Left ventricle myocardium inferior (tissue), 1 donor: ENCODE measurements at regions not wholly inside any gene's neighbourhood (a gene's known extent, or its start where the extent isn't known, plus 50 kb on each side); places are given as distances from the start of the nearest gene placed in this dataset. TPM values are rescaled to one million over a fixed set of nuclear protein-coding genes. Genes with fewer than 3 reads are reported as not detected.

Experiments used
- microRNA-seq: library from miRNA; unstranded; fragments of <30 nt; microRNA quantifications from one replicate; pipeline ENCODE4 v1.2.0, GENCODE V29; 2020
- donor health status: DM: no; HTN: yes; CAD: no; lungs with severe emphysema.

Small RNA genes lying in the stretch of these regions (microRNA-seq; reads per million reads assigned to microRNA genes)
- not detected for gene MIR4418
